OCI-LY1 (cell line): ENCODE measurements at regions not wholly inside any gene's neighbourhood (a gene's known extent, or its start where the extent isn't known, plus 50 kb on each side); places are given as distances from the start of the nearest gene placed in this dataset.

ENCODE experiments used
- H2AFZ ChIP-seq: fragments of 200-600 bp; sonication (generic), shearing (Covaris generic); 2 replicates; pipeline ENCODE4 v1.6.0; 2014; ENCODE audit warnings: antibody characterized with exemption, mild to moderate bottlenecking, low read length
- H3F3A ChIP-seq: fragments of 200-600 bp; sonication (generic), shearing (Covaris generic); 2 replicates; pipeline ENCODE4 v1.6.0; 2014; ENCODE audit warnings: mild to moderate bottlenecking, antibody characterized with exemption, low read length, moderate library complexity; ENCODE audit not compliant: insufficient read depth
- H3K27ac ChIP-seq: fragments of 200-600 bp; sonication (generic); 2 replicates; pipeline ENCODE4 v1.5.1; 2014; ENCODE audit warnings: low read length, mixed run types, mild to moderate bottlenecking, low read depth; ENCODE audit not compliant: poor library complexity, severe bottlenecking
- H3K27me3 ChIP-seq: fragments of 200-600 bp; sonication (generic); 2 replicates; pipeline ENCODE4 v1.6.0; 2014; ENCODE audit warnings: antibody characterized with exemption, mild to moderate bottlenecking, low read length, moderate library complexity; ENCODE audit not compliant: insufficient read depth
- H3K36me3 ChIP-seq: fragments of 200-600 bp; sonication (generic); 2 replicates; pipeline ENCODE4 v1.6.1; 2014; ENCODE audit warnings: mild to moderate bottlenecking, antibody characterized with exemption, low read length, moderate library complexity, mixed read lengths; ENCODE audit not compliant: insufficient read depth
- H3K4me1 ChIP-seq: fragments of 200-600 bp; sonication (generic); 2 replicates; pipeline ENCODE4 v1.5.1; 2014; ENCODE audit warnings: mild to moderate bottlenecking, low read length, moderate library complexity; ENCODE audit not compliant: insufficient read depth, severe bottlenecking
- H3K4me2 ChIP-seq: fragments of 200-600 bp; sonication (generic), shearing (Covaris generic); 2 replicates; pipeline ENCODE4 v1.6.1; 2014; ENCODE audit warnings: low read length
- H3K4me3 ChIP-seq: fragments of 200-600 bp; sonication (generic); 2 replicates; pipeline ENCODE4 v1.5.1; 2014; ENCODE audit warnings: low read length, low read depth, mild to moderate bottlenecking, mixed read lengths; ENCODE audit not compliant: poor library complexity, severe bottlenecking
- H3K79me2 ChIP-seq: fragments of 200-600 bp; shearing (Covaris generic); 2 replicates; pipeline ENCODE4 v1.6.1; 2016; ENCODE audit warnings: mixed run types, low read length, mixed read lengths; ENCODE audit not compliant: insufficient read depth
- H3K9ac ChIP-seq: fragments of 200-600 bp; sonication (generic), shearing (Covaris generic); 2 replicates; pipeline ENCODE4 v1.6.1; 2014; ENCODE audit warnings: mild to moderate bottlenecking, low read length, mixed read lengths
- H3K9me2 ChIP-seq: fragments of 200-600 bp; sonication (generic), shearing (Covaris generic); 2 replicates; pipeline ENCODE4 v1.6.1; 2014; ENCODE audit warnings: low read depth, mild to moderate bottlenecking, low read length, mixed read lengths
- H3K9me3 ChIP-seq: fragments of 200-600 bp; shearing (Covaris generic); 2 replicates; pipeline ENCODE4 v1.6.1; 2014; ENCODE audit warnings: low read length, mixed read lengths
- H4K20me1 ChIP-seq: fragments of 200-600 bp; sonication (generic), shearing (Covaris generic); 2 replicates; pipeline ENCODE4 v1.6.0; 2016; ENCODE audit warnings: mild to moderate bottlenecking, low read length; ENCODE audit not compliant: insufficient read depth
- CTCF ChIP-seq: fragments of 200-600 bp; sonication (generic), shearing (Covaris generic); IDR thresholded peaks from 2 replicates; pipeline ENCODE4 v1.5.1; 2017; ENCODE audit warnings: mild to moderate bottlenecking, antibody characterized with exemption, low read length, moderate library complexity, mixed read lengths
- EZH2 ChIP-seq: fragments of 200-600 bp; sonication (generic), shearing (Covaris generic); IDR thresholded peaks from 2 replicates; pipeline ENCODE4 v1.8.0; 2017; ENCODE audit warnings: borderline replicate concordance, mixed run types, mild to moderate bottlenecking, antibody characterized with exemption, low read length, moderate library complexity, mixed read lengths

DNA sequence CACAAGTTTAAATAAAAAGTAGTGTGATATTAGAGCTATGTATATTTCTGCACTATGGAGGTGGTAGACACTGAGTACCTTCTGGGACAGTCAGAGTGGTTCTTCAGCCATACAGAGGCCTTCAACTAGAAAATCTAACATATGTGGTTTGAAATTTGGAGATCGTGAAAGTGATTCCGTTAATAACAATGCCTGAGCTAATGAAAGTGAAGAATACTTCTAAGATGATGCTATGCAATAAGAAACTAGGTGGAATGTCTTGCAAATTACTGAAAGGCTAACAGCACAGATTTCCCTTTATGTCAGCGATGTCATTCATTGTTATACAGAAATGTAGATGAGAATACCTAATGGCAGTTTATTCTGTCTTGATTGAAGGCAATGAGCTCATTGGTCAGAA, 1984.7 kb upstream of the RAG2 start:
- Histone ChIP-seq H2AFZ (no peak overlapping the region), H3F3A (no peaks in the 10 kb centered on the region), H3K4me1 (no peaks in the 10 kb centered on the region), H3K27ac (no peak overlapping the region), H3K36me3 (no peaks in the 10 kb centered on the region), H3K4me2 (no peak overlapping the region), H3K9me2 (no peaks in the 10 kb centered on the region), H3K79me2 (no peaks in the 10 kb centered on the region), H3K27me3 (no peaks in the 10 kb centered on the region), H4K20me1 (no peaks in the 10 kb centered on the region), H3K4me3 (no peak overlapping the region), H3K9me3 (no peaks in the 10 kb centered on the region), H3K9ac (no peak overlapping the region)
- TF ChIP-seq EZH2 (no peak), CTCF (no peak)

GRCh38 chr11:38582151-38582550, 1984.1 kb upstream of the RAG2 start:
- no peaks in the 10 kb centered on the region for H3K9me2 ChIP-seq
- no peaks in the 10 kb centered on the region for H3K79me2 ChIP-seq
- no peaks in the 10 kb centered on the region for H3F3A ChIP-seq
- no peak overlapping the region for H2AFZ ChIP-seq
- no peaks in the 10 kb centered on the region for H3K27me3 ChIP-seq
- no peak overlapping the region for H3K4me3 ChIP-seq
- H3K4me2 ChIP-seq, result no peak overlapping the region
- no peaks in the 10 kb centered on the region for H4K20me1 ChIP-seq
- TF ChIP-seq CTCF (no peak), EZH2 (no peak)
- no peaks in the 10 kb centered on the region for H3K9me3 ChIP-seq
- H3K36me3 ChIP-seq, result no peaks in the 10 kb centered on the region
- no peak overlapping the region for H3K27ac ChIP-seq
- H3K9ac ChIP-seq, result no peak overlapping the region
- no peaks in the 10 kb centered on the region for H3K4me1 ChIP-seq

- H3K27ac ChIP-seq, result no peak overlapping the region
- no peaks in the 10 kb centered on the region for H3K27me3 ChIP-seq
- H2AFZ ChIP-seq, result no peak overlapping the region
- no peak overlapping the region for H3K4me2 ChIP-seq
- H3K4me3 ChIP-seq, result no peak overlapping the region
- no peak for TF ChIP-seq EZH2
- no peak for TF ChIP-seq CTCF
- no peak overlapping the region for H3K9ac ChIP-seq
- H3F3A ChIP-seq, result no peaks in the 10 kb centered on the region
- no peaks in the 10 kb centered on the region for H3K36me3 ChIP-seq
- no peaks in the 10 kb centered on the region for H3K79me2 ChIP-seq
- no peaks in the 10 kb centered on the region for H3K4me1 ChIP-seq
- H4K20me1 ChIP-seq, result no peaks in the 10 kb centered on the region
- H3K9me2 ChIP-seq, result no peaks in the 10 kb centered on the region
- no peaks in the 10 kb centered on the region for H3K9me3 ChIP-seq
These were observed 1979.7 kb upstream of the RAG2 start for GRCh38 chr11:38577769-38578168.
